SU-DHL-6 (cell line): ENCODE measurements at regions not wholly inside any gene's neighbourhood (a gene's known extent, or its start where the extent isn't known, plus 50 kb on each side); places are given as distances from the start of the nearest gene placed in this dataset.

Source experiments
- EZH2phosphoT487 ChIP-seq: fragments of 200-600 bp; sonication (generic), shearing (Covaris generic); conservative IDR thresholded peaks from 2 replicates; pipeline ENCODE4 v1.6.1; 2018; ENCODE audit warnings: mild to moderate bottlenecking, antibody characterized with exemption, low read length, moderate library complexity, mixed read lengths
- TF ChIP-seq, protein P1 (sequence below): fragments of 200-600 bp; sonication (generic); IDR thresholded peaks from one replicate; pipeline ENCODE4 v1.5.1; 2017; ENCODE audit warnings: antibody characterized with exemption, mild to moderate bottlenecking, low read length, moderate library complexity; ENCODE audit not compliant: insufficient read depth, poor library complexity, severe bottlenecking

DNA sequence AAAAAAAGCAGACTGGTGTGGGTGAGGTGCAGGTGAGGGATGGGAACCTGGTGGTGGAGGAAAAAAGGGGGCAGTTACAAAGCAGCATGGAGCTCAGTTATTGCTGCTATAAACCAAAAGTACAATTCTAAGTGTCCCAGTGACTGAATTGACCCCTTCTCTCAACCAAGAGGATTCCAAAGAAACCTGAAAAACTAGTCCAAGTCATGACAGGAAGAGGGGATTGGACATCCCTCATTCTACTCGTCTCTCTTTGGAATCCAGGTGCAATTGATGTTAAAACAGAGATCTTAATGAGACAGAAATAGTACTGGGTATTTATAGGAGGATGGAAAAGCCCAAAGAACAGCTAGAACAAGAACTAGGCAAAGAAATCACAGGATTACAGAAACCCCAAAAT, 322.3 kb upstream of the IGFBP3 start:
- TF ChIP-seq, protein P1, sequence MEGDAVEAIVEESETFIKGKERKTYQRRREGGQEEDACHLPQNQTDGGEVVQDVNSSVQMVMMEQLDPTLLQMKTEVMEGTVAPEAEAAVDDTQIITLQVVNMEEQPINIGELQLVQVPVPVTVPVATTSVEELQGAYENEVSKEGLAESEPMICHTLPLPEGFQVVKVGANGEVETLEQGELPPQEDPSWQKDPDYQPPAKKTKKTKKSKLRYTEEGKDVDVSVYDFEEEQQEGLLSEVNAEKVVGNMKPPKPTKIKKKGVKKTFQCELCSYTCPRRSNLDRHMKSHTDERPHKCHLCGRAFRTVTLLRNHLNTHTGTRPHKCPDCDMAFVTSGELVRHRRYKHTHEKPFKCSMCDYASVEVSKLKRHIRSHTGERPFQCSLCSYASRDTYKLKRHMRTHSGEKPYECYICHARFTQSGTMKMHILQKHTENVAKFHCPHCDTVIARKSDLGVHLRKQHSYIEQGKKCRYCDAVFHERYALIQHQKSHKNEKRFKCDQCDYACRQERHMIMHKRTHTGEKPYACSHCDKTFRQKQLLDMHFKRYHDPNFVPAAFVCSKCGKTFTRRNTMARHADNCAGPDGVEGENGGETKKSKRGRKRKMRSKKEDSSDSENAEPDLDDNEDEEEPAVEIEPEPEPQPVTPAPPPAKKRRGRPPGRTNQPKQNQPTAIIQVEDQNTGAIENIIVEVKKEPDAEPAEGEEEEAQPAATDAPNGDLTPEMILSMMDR, result no peak
- no peak for TF ChIP-seq EZH2phosphoT487
